Inflammatory macrophage treated with lipopolysaccharide for 4 hours (primary cell): ENCODE measurements at regions not wholly inside any gene's neighbourhood (a gene's known extent, or its start where the extent isn't known, plus 50 kb on each side); places are given as distances from the start of the nearest gene placed in this dataset.

Experiments used
- DNase-seq: peaks from one replicate; pipeline ENCODE4 v3.0.0-alpha.2; 2020

- DNase-seq = no peak
These were observed 56.1 kb upstream of the ELMO1 start for GRCh38 chr7:37504801-37505200.

GRCh38 chr7:37505750-37506353 is 57.2 kb upstream of the ELMO1 start:
- no peak for DNase-seq

- DNase-seq = no peak
These were observed 59.5 kb upstream of the ELMO1 start for GRCh38 chr7:37508118-37508517.

- peak; percentile 32 for DNase-seq
These were observed 61.5 kb upstream of the ELMO1 start for GRCh38 chr7:37510043-37510634.

GRCh38 chr7:37511915-37512314 is 63.3 kb upstream of the ELMO1 start:
- no peak for DNase-seq

GRCh38 chr7:37514497-37514896 is 65.8 kb upstream of the ELMO1 start:
- no peak for DNase-seq

- no peak for DNase-seq
These were observed 68.0 kb upstream of the ELMO1 start for GRCh38 chr7:37516664-37517063.

GRCh38 chr7:37518266-37518665 is 69.6 kb upstream of the ELMO1 start:
- DNase-seq = no peak

GRCh38 chr7:37524056-37524455 is 75.4 kb upstream of the ELMO1 start:
- DNase-seq = no peak

- DNase-seq = no peak
These were observed 76.1 kb upstream of the ELMO1 start for GRCh38 chr7:37524797-37525196.

GRCh38 chr7:37526623-37527022 is 78.0 kb upstream of the ELMO1 start:
- DNase-seq = no peak

- no peak for DNase-seq
These were observed 78.4 kb upstream of the ELMO1 start for GRCh38 chr7:37527109-37527508.

GRCh38 chr7:37531225-37531624 is 82.6 kb upstream of the ELMO1 start:
- DNase-seq = peak; percentile 51

GRCh38 chr7:37532636-37533035 is 84.0 kb upstream of the ELMO1 start:
- peak; percentile 35 for DNase-seq

GRCh38 chr7:37534893-37535610 is 86.4 kb upstream of the ELMO1 start:
- no peak for DNase-seq

- no peak for DNase-seq
These were observed 87.2 kb upstream of the ELMO1 start for GRCh38 chr7:37535841-37536240.

- no peak for DNase-seq
These were observed 88.0 kb upstream of the ELMO1 start for GRCh38 chr7:37536706-37537105.

- no peak for DNase-seq
These were observed 88.8 kb upstream of the ELMO1 start for GRCh38 chr7:37537439-37537838.

- no peak for DNase-seq
These were observed 90.3 kb upstream of the ELMO1 start for GRCh38 chr7:37538945-37539344.

- DNase-seq = no peak
These were observed 92.3 kb upstream of the ELMO1 start for GRCh38 chr7:37540917-37541316.

- no peak for DNase-seq
These were observed 93.3 kb upstream of the ELMO1 start for GRCh38 chr7:37541810-37542443.

- DNase-seq = no peak
These were observed 97.2 kb upstream of the ELMO1 start for GRCh38 chr7:37545619-37546534.

GRCh38 chr7:37546677-37547076 is 98.0 kb upstream of the ELMO1 start:
- no peak for DNase-seq
